Rectal smooth muscle tissue (tissue), 1 donor: ENCODE measurements at regions not wholly inside any gene's neighbourhood (a gene's known extent, or its start where the extent isn't known, plus 50 kb on each side); places are given as distances from the start of the nearest gene placed in this dataset.
"Not testable (repeated sequence)": the region's sequence is repeated elsewhere in the genome, so short reads cannot be mapped to it uniquely, and the experiment has no call there.

ENCODE experiments used
- H3K27ac ChIP-seq: one replicate; pipeline ENCODE4 v1.7.0; 2013; ENCODE audit warnings: low read depth, low read length, inconsistent platforms
- H3K27me3 ChIP-seq: one replicate; pipeline ENCODE4 v1.7.0; 2013; ENCODE audit warnings: low read length; ENCODE audit not compliant: control insufficient read depth, insufficient read depth
- H3K36me3 ChIP-seq: one replicate; pipeline ENCODE4 v1.7.0; 2013; ENCODE audit warnings: low read length; ENCODE audit not compliant: control insufficient read depth, insufficient read depth
- H3K4me1 ChIP-seq: one replicate; pipeline ENCODE4 v1.7.0; 2013; ENCODE audit warnings: low read length; ENCODE audit not compliant: control insufficient read depth, insufficient read depth
- H3K4me3 ChIP-seq: one replicate; pipeline ENCODE4 v1.7.0; 2013; ENCODE audit warnings: low read length
- H3K9ac ChIP-seq: one replicate; pipeline ENCODE4 v1.7.0; 2013; ENCODE audit warnings: low read length

GRCh38 chr7:69431626-69432025, 166.6 kb upstream of the AUTS2 start:
- no peaks in the 10 kb centered on the region for H3K27me3 ChIP-seq
- no peak overlapping the region for H3K27ac ChIP-seq
- no peak overlapping the region for H3K9ac ChIP-seq
- peaks cover 9% of the 10 kb centered on the region for H3K4me1 ChIP-seq
- H3K4me3 ChIP-seq, result no peak overlapping the region
- H3K36me3 ChIP-seq, result no peaks in the 10 kb centered on the region

- not testable (repeated sequence) for H3K27ac ChIP-seq, H3K27me3 ChIP-seq, H3K4me1 ChIP-seq, H3K4me3 ChIP-seq, H3K36me3 ChIP-seq, H3K9ac ChIP-seq
These were observed 166.0 kb upstream of the AUTS2 start for GRCh38 chr7:69432276-69432675.

- Histone ChIP-seq H3K4me1 (peaks cover 9% of the 10 kb centered on the region), H3K27me3 (no peaks in the 10 kb centered on the region), H3K4me3 (no peak overlapping the region), H3K36me3 (no peaks in the 10 kb centered on the region), H3K27ac (no peak overlapping the region), H3K9ac (no peak overlapping the region)
These were observed 165.2 kb upstream of the AUTS2 start for GRCh38 chr7:69433081-69433480.

GRCh38 chr7:69434398-69434815, 163.9 kb upstream of the AUTS2 start:
- Histone ChIP-seq H3K27me3 (no peaks in the 10 kb centered on the region), H3K36me3 (no peaks in the 10 kb centered on the region), H3K9ac (no peak overlapping the region), H3K27ac (no peak overlapping the region), H3K4me1 (peaks cover 9% of the 10 kb centered on the region), H3K4me3 (no peak overlapping the region)

- no peak overlapping the region for H3K4me3 ChIP-seq
- no peaks in the 10 kb centered on the region for H3K27me3 ChIP-seq
- H3K27ac ChIP-seq, result no peak overlapping the region
- no peaks in the 10 kb centered on the region for H3K36me3 ChIP-seq
- no peak overlapping the region for H3K9ac ChIP-seq
- H3K4me1 ChIP-seq, result peaks cover 1% of the 10 kb centered on the region
These were observed 162.6 kb upstream of the AUTS2 start for GRCh38 chr7:69435711-69436110.

- H3K9ac ChIP-seq, result no peak overlapping the region
- no peak overlapping the region for H3K4me3 ChIP-seq
- no peaks in the 10 kb centered on the region for H3K4me1 ChIP-seq
- no peaks in the 10 kb centered on the region for H3K27me3 ChIP-seq
- no peaks in the 10 kb centered on the region for H3K36me3 ChIP-seq
- no peak overlapping the region for H3K27ac ChIP-seq
These were observed 161.3 kb upstream of the AUTS2 start for GRCh38 chr7:69436946-69437345.

- H3K9ac ChIP-seq, result no peak overlapping the region
- no peaks in the 10 kb centered on the region for H3K36me3 ChIP-seq
- H3K27me3 ChIP-seq, result no peaks in the 10 kb centered on the region
- no peak overlapping the region for H3K4me3 ChIP-seq
- H3K4me1 ChIP-seq, result no peaks in the 10 kb centered on the region
- no peak overlapping the region for H3K27ac ChIP-seq
These were observed 159.5 kb upstream of the AUTS2 start for GRCh38 chr7:69438584-69439412.

- Histone ChIP-seq H3K36me3 (no peaks in the 10 kb centered on the region), H3K27ac (no peak overlapping the region), H3K4me3 (no peak overlapping the region), H3K9ac (no peak overlapping the region), H3K27me3 (no peaks in the 10 kb centered on the region), H3K4me1 (no peaks in the 10 kb centered on the region)
These were observed 158.5 kb upstream of the AUTS2 start for GRCh38 chr7:69439636-69440325.

GRCh38 chr7:69440976-69441375, 157.3 kb upstream of the AUTS2 start:
- H3K27ac ChIP-seq, result no peak overlapping the region
- no peak overlapping the region for H3K4me3 ChIP-seq
- no peaks in the 10 kb centered on the region for H3K27me3 ChIP-seq
- no peaks in the 10 kb centered on the region for H3K4me1 ChIP-seq
- H3K9ac ChIP-seq, result no peak overlapping the region
- H3K36me3 ChIP-seq, result no peaks in the 10 kb centered on the region

GRCh38 chr7:69443136-69443535, 155.1 kb upstream of the AUTS2 start:
- Histone ChIP-seq H3K9ac (no peak overlapping the region), H3K4me3 (no peak overlapping the region), H3K4me1 (no peaks in the 10 kb centered on the region), H3K27ac (no peak overlapping the region), H3K36me3 (no peaks in the 10 kb centered on the region), H3K27me3 (no peaks in the 10 kb centered on the region)

- Histone ChIP-seq H3K27ac (no peak overlapping the region), H3K36me3 (no peaks in the 10 kb centered on the region), H3K9ac (no peak overlapping the region), H3K4me1 (no peaks in the 10 kb centered on the region), H3K27me3 (no peaks in the 10 kb centered on the region), H3K4me3 (no peak overlapping the region)
These were observed 152.7 kb upstream of the AUTS2 start for GRCh38 chr7:69445541-69445940.

- not testable (repeated sequence) for H3K36me3 ChIP-seq, H3K4me3 ChIP-seq, H3K9ac ChIP-seq, H3K4me1 ChIP-seq, H3K27ac ChIP-seq, H3K27me3 ChIP-seq
These were observed 152.1 kb upstream of the AUTS2 start for GRCh38 chr7:69446213-69446612.

GRCh38 chr7:69448071-69448470, 150.2 kb upstream of the AUTS2 start:
- Histone ChIP-seq H3K36me3 (no peaks in the 10 kb centered on the region), H3K4me3 (no peak overlapping the region), H3K27me3 (no peaks in the 10 kb centered on the region), H3K27ac (no peak overlapping the region), H3K9ac (no peak overlapping the region), H3K4me1 (no peaks in the 10 kb centered on the region)
